ENCODE measurements at regions not wholly inside any gene's neighbourhood (a gene's known extent, or its start where the extent isn't known, plus 50 kb on each side); places are given as distances from the start of the nearest gene placed in this dataset.

DNA sequence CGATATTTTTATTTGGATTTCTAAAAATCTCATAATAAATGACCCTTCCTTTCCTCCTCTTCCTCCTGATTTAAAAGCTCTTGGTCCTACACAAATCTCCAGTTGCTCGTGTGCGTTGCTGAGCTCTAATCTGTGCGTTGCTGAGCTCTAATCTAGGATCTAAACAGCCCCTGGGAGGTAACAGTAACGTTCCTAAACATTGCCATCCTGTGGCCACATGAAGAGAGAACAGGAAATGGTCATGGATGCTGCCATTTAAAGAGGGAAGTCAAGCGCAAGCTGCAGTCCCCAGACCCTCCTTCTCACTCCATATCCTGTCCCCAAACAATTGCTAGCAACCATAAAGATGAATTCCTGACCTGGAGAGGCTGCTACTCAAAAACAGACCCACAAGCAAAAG is 170.8 kb downstream of the NUFIP1 start:
- no peaks in the 10 kb centered on the region for H3K79me2 ChIP-seq (ENCODE audit: insufficient read depth, low read length)
- DNase-seq (ENCODE audit: low read depth) (no peak), FAIRE-seq (no peak)
- no peaks in the 10 kb centered on the region for H4K20me1 ChIP-seq (ENCODE audit: insufficient read depth, low read length)
- no peak overlapping the region for H3K9ac ChIP-seq (ENCODE audit: low read length)
- H3K4me3 Mint-ChIP-seq (ENCODE audit: unreplicated experiment): no peak overlapping the region
- H3K4me1 Mint-ChIP-seq (ENCODE audit: low read depth, unreplicated experiment): peaks cover 55% of the 10 kb centered on the region
- no peak overlapping the region for H2AFZ ChIP-seq (ENCODE audit: low read depth, low read length)
- TF ChIP-seq EZH2 (IDR thresholded peaks at IDR 0.05; ENCODE audit: insufficient read depth, low read length): no peak
- TF ChIP-seq, protein P1, sequence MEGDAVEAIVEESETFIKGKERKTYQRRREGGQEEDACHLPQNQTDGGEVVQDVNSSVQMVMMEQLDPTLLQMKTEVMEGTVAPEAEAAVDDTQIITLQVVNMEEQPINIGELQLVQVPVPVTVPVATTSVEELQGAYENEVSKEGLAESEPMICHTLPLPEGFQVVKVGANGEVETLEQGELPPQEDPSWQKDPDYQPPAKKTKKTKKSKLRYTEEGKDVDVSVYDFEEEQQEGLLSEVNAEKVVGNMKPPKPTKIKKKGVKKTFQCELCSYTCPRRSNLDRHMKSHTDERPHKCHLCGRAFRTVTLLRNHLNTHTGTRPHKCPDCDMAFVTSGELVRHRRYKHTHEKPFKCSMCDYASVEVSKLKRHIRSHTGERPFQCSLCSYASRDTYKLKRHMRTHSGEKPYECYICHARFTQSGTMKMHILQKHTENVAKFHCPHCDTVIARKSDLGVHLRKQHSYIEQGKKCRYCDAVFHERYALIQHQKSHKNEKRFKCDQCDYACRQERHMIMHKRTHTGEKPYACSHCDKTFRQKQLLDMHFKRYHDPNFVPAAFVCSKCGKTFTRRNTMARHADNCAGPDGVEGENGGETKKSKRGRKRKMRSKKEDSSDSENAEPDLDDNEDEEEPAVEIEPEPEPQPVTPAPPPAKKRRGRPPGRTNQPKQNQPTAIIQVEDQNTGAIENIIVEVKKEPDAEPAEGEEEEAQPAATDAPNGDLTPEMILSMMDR (IDR thresholded peaks at IDR 0.05; ENCODE audit: insufficient read depth, low read depth, low read length): no peak
- no peaks in the 10 kb centered on the region for H3K27me3 ChIP-seq (ENCODE audit: insufficient read depth, low read length)
- H3K4me1 ChIP-seq (ENCODE audit: insufficient read depth, low read length): peaks cover 47% of the 10 kb centered on the region
- no peaks in the 10 kb centered on the region for H3K27me3 Mint-ChIP-seq (ENCODE audit: low read depth, unreplicated experiment)
- H3K27ac Mint-ChIP-seq (ENCODE audit: unreplicated experiment): peak overlapping the region; percentile 82
- no peaks in the 10 kb centered on the region for H3K9me3 Mint-ChIP-seq (ENCODE audit: unreplicated experiment)
- H3K4me3 ChIP-seq (ENCODE audit: insufficient read depth, low read depth, low read length): no peak overlapping the region
- no peak overlapping the region for H3K4me2 ChIP-seq (ENCODE audit: low read length)
- H3K36me3 ChIP-seq (ENCODE audit: insufficient read depth, low read length): no peaks in the 10 kb centered on the region
- no peaks in the 10 kb centered on the region for H3K36me3 Mint-ChIP-seq (ENCODE audit: low read depth, unreplicated experiment)
- peak overlapping the region; percentile 41 for H3K27ac ChIP-seq (ENCODE audit: low read depth, low read length)
- H3K9me3 ChIP-seq (ENCODE audit: insufficient read depth, low read depth, low read length): no peaks in the 10 kb centered on the region

DNA sequence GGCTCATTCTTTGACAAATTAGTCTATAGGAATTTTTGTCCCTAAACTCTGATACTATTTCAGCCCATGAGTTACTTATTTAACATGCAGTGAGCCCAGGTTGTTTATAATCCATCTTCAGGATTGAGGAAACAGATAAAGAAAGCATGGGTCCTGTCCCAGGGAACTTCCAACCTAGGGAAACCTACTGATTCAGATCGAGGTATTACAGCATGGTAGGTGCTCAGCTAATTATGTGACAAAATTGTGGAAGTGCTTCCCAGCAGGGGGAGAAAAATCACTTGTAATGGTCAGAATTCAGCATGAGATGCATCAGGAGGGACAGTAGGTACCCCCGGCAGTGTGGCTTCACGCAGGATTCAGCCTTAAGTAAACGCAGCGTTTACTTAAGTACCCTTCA is 171.3 kb downstream of the NUFIP1 start:
- no peak for FAIRE-seq
- H3K4me1 Mint-ChIP-seq (ENCODE audit: low read depth, unreplicated experiment): peaks cover 57% of the 10 kb centered on the region

DNA sequence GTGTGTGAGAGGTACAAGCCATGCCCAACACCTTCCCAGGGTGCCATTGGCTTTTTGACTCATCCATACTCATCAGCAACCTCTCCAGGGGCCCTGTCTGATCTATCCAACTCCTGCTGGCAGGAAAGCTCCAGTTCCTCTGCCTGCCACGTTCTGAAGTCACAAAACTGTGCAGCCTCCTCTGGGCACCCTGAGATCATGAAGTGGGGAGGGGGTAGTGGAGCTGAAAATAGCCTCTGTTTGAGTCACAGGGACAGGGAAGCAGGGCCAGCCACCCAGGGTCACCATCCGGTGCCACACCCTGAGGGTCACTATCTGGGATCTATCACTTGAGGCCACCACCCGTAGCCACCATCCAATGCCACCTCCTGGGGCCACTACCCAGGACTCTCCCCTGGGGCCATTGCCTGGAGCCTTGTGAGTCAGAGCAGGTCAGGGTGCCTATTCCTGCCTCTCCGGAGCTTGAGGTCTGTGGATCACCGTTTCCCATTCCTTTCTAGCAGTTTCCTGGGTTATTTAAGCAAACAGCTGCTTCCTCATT is 172.1 kb downstream of the NUFIP1 start:
- Mint-ChIP-seq H3K27ac (ENCODE audit: unreplicated experiment) (peak overlapping the region; percentile 87), H3K4me3 (ENCODE audit: unreplicated experiment) (no peak overlapping the region), H3K27me3 (ENCODE audit: low read depth, unreplicated experiment) (no peaks in the 10 kb centered on the region), H3K4me1 (ENCODE audit: low read depth, unreplicated experiment) (peaks cover 59% of the 10 kb centered on the region), H3K36me3 (ENCODE audit: low read depth, unreplicated experiment) (no peaks in the 10 kb centered on the region), H3K9me3 (ENCODE audit: unreplicated experiment) (no peaks in the 10 kb centered on the region)
- no peaks in the 10 kb centered on the region for H3K9me3 ChIP-seq (ENCODE audit: insufficient read depth, low read depth, low read length)
- no peak overlapping the region for H3K9ac ChIP-seq (ENCODE audit: low read length)
- H3K79me2 ChIP-seq (ENCODE audit: insufficient read depth, low read length): no peaks in the 10 kb centered on the region
- peak overlapping the region; percentile 35 for H3K4me2 ChIP-seq (ENCODE audit: low read length)
- TF ChIP-seq, protein P1 (IDR thresholded peaks at IDR 0.05; ENCODE audit: insufficient read depth, low read depth, low read length): no peak
- TF ChIP-seq EZH2 (IDR thresholded peaks at IDR 0.05; ENCODE audit: insufficient read depth, low read length): no peak
- no peak overlapping the region for H3K4me3 ChIP-seq (ENCODE audit: insufficient read depth, low read depth, low read length)
- no peaks in the 10 kb centered on the region for H4K20me1 ChIP-seq (ENCODE audit: insufficient read depth, low read length)
- no peaks in the 10 kb centered on the region for H3K36me3 ChIP-seq (ENCODE audit: insufficient read depth, low read length)
- H3K27me3 ChIP-seq (ENCODE audit: insufficient read depth, low read length): no peaks in the 10 kb centered on the region
- FAIRE-seq (peak; percentile 62), DNase-seq (ENCODE audit: low read depth) (peak; percentile 53)
- peak overlapping the region; percentile 15 for H3K27ac ChIP-seq (ENCODE audit: low read depth, low read length)
- peak overlapping the region; percentile 0 for H2AFZ ChIP-seq (ENCODE audit: low read depth, low read length)
- H3K4me1 ChIP-seq (ENCODE audit: insufficient read depth, low read length): peaks cover 57% of the 10 kb centered on the region

More for the DNA sequence above, 171.3 kb downstream of the NUFIP1 start:
- H3K36me3 ChIP-seq (ENCODE audit: insufficient read depth, low read length): no peaks in the 10 kb centered on the region
- H3K27ac ChIP-seq (ENCODE audit: low read depth, low read length): no peak overlapping the region
- no peaks in the 10 kb centered on the region for H3K27me3 ChIP-seq (ENCODE audit: insufficient read depth, low read length)
- no peaks in the 10 kb centered on the region for H4K20me1 ChIP-seq (ENCODE audit: insufficient read depth, low read length)
- no peak for DNase-seq (ENCODE audit: low read depth)
- H3K79me2 ChIP-seq (ENCODE audit: insufficient read depth, low read length): no peaks in the 10 kb centered on the region
- H3K4me2 ChIP-seq (ENCODE audit: low read length): no peak overlapping the region
- H3K9me3 ChIP-seq (ENCODE audit: insufficient read depth, low read depth, low read length): no peaks in the 10 kb centered on the region
- peak overlapping the region; percentile 13 for H3K9ac ChIP-seq (ENCODE audit: low read length)
- H3K4me3 ChIP-seq (ENCODE audit: insufficient read depth, low read depth, low read length): no peak overlapping the region
- TF ChIP-seq EZH2 (IDR thresholded peaks at IDR 0.05; ENCODE audit: insufficient read depth, low read length): no peak
- TF ChIP-seq, protein P1 (IDR thresholded peaks at IDR 0.05; ENCODE audit: insufficient read depth, low read depth, low read length): no peak
- Mint-ChIP-seq H3K36me3 (ENCODE audit: low read depth, unreplicated experiment) (no peaks in the 10 kb centered on the region), H3K27ac (ENCODE audit: unreplicated experiment) (peak overlapping the region; percentile 87), H3K27me3 (ENCODE audit: low read depth, unreplicated experiment) (no peaks in the 10 kb centered on the region), H3K4me3 (ENCODE audit: unreplicated experiment) (peak overlapping the region; percentile 55), H3K9me3 (ENCODE audit: unreplicated experiment) (no peaks in the 10 kb centered on the region)
- H3K4me1 ChIP-seq (ENCODE audit: insufficient read depth, low read length): peaks cover 49% of the 10 kb centered on the region
- no peak overlapping the region for H2AFZ ChIP-seq (ENCODE audit: low read depth, low read length)
